HepG2 (cell line): ENCODE measurements at regions not wholly inside any gene's neighbourhood (a gene's known extent, or its start where the extent isn't known, plus 50 kb on each side); places are given as distances from the start of the nearest gene placed in this dataset.

Source experiments
- ASH2L ChIP-seq: fragments of 300-600, 200-600 bp; sonication (generic); IDR thresholded peaks from 2 replicates; pipeline ENCODE4 v1.7.0; 2017; ENCODE audit warnings: low read depth, mild to moderate bottlenecking, moderate library complexity, mixed read lengths, low read length; ENCODE audit not compliant: insufficient read length
- BCL6 ChIP-seq: IDR thresholded peaks from 2 replicates; pipeline ENCODE4 v1.6.1; 2016; ENCODE audit warnings: missing genetic modification reagents, missing compliant biosample characterization
- HOXA5 ChIP-seq: sonication (generic); formaldehyde crosslinking; IDR thresholded peaks from 2 replicates; pipeline ENCODE4 v1.4.0; 2020; ENCODE audit warnings: missing genetic modification reagents
- IRX3 ChIP-seq: sonication (generic); formaldehyde crosslinking; IDR thresholded peaks from 2 replicates; pipeline ENCODE4 v1.8.1; 2023; ENCODE audit warnings: mild to moderate bottlenecking, low read depth, missing genetic modification reagents, borderline replicate concordance
- JDP2 ChIP-seq: sonication (generic); formaldehyde crosslinking; IDR thresholded peaks from 2 replicates; pipeline ENCODE4 v1.8.1; 2022; ENCODE audit warnings: missing genetic modification reagents, borderline replicate concordance
- KMT2B ChIP-seq: IDR thresholded peaks from 2 replicates; pipeline ENCODE4 v1.6.1; 2016; ENCODE audit warnings: missing genetic modification reagents, missing compliant biosample characterization
- MIER3 ChIP-seq: IDR thresholded peaks from 2 replicates; pipeline ENCODE4 v1.6.1; 2016; ENCODE audit warnings: missing compliant biosample characterization, borderline replicate concordance
- MYC ChIP-seq: sonication (generic); formaldehyde crosslinking; IDR thresholded peaks from 2 replicates; pipeline ENCODE4 v1.9.0; 2021; ENCODE audit warnings: missing genetic modification reagents, borderline replicate concordance
- REXO4 ChIP-seq: sonication (generic); formaldehyde crosslinking; IDR thresholded peaks from 2 replicates; pipeline ENCODE4 v1.8.0; 2022; ENCODE audit warnings: missing genetic modification reagents, mild to moderate bottlenecking, borderline replicate concordance
- SRY ChIP-seq: sonication (generic); formaldehyde crosslinking; IDR thresholded peaks from 2 replicates; pipeline ENCODE4 v1.8.0; 2022; ENCODE audit warnings: mild to moderate bottlenecking, missing genetic modification reagents
- TBX2 ChIP-seq: sonication (generic); formaldehyde crosslinking; IDR thresholded peaks from 2 replicates; pipeline ENCODE4 v1.5.0; 2020; ENCODE audit warnings: missing genetic modification reagents, mild to moderate bottlenecking, borderline replicate concordance
- WIZ ChIP-seq: sonication (generic); formaldehyde crosslinking; IDR thresholded peaks from 2 replicates; pipeline ENCODE4 v1.5.1; 2020; ENCODE audit warnings: mild to moderate bottlenecking, missing genetic modification reagents
- ZFP36 ChIP-seq: fragments of 150-350 bp; IDR thresholded peaks from 2 replicates; pipeline ENCODE4 v1.6.1; 2018; ENCODE audit warnings: borderline replicate concordance, low read length, low read depth; ENCODE audit not compliant: partially characterized antibody
- ZNF20 ChIP-seq: sonication (generic); formaldehyde crosslinking; IDR thresholded peaks from 2 replicates; pipeline ENCODE4 v1.4.0; 2020; ENCODE audit warnings: mild to moderate bottlenecking, moderate library complexity, missing genetic modification reagents
- ZNF256 ChIP-seq: sonication (generic); formaldehyde crosslinking; conservative IDR thresholded peaks from 2 replicates; pipeline ENCODE4 v1.4.0; 2020; ENCODE audit warnings: missing genetic modification reagents
- ZNF605 ChIP-seq: sonication (generic); formaldehyde crosslinking; IDR thresholded peaks from 2 replicates; pipeline ENCODE4 v1.8.0; 2022; ENCODE audit warnings: mild to moderate bottlenecking, missing genetic modification reagents
- ZSCAN9 ChIP-seq: IDR thresholded peaks from 2 replicates; pipeline ENCODE4 v1.6.1; 2016; ENCODE audit warnings: borderline replicate concordance
- TF ChIP-seq, protein P1 (sequence below): sonication (generic); formaldehyde crosslinking; IDR thresholded peaks from 2 replicates; pipeline ENCODE4 v1.4.0; 2020; ENCODE audit warnings: missing genetic modification reagents, mild to moderate bottlenecking, borderline replicate concordance
- TF ChIP-seq, protein P2 (sequence below): sonication (generic); formaldehyde crosslinking; IDR thresholded peaks from 2 replicates; pipeline ENCODE4 v1.9.0; 2021; ENCODE audit warnings: missing genetic modification reagents, borderline replicate concordance
- TF ChIP-seq, protein P3 (sequence below): sonication (generic); formaldehyde crosslinking; IDR thresholded peaks from 2 replicates; pipeline ENCODE4 v1.5.0; 2020; ENCODE audit warnings: mild to moderate bottlenecking, missing genetic modification reagents, moderate library complexity
- TF ChIP-seq, protein P4 (sequence below): sonication (generic); formaldehyde crosslinking; IDR thresholded peaks from 2 replicates; pipeline ENCODE4 v1.4.0; 2020; ENCODE audit warnings: mild to moderate bottlenecking, missing genetic modification reagents
- TF ChIP-seq, protein P5 (sequence below): sonication (generic); formaldehyde crosslinking; IDR thresholded peaks from 2 replicates; pipeline ENCODE4 v1.4.0; 2020; ENCODE audit warnings: missing genetic modification reagents

DNA sequence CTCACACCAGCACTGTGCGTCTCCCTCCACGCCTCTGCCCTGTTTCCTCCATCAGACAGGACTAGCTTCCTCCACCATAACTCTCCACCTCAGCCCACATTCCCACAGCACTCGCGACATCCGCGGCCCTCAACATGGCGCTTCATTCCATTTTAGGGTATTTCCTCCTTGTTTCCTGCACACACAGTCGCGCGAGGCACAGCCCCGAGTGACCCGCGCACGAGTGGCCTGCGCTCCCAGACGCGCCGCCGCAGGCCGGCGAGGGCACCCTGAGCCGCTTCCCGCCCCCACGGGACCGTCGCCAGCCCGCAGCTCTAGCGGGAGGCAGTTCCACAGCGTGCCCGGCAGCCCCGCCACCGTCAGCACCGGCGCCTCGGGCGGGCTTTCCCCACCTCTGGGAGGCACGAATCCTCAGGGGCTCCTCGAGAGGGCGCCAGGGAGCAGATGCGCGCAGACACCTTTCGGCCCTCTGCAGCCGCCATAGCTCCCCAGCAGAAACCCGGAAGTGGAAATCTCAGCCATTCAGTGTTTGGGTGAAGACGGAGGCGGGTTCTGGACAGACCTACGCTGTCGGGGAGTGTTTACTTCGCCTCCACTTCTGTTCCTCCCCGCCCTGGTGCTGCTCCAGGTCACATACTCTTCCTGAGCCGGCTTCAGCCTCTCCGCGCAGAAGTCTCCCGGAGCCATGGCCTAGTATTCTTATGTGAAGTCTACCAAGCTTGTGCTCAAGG lies 136.6 kb downstream of the FOXD4L6 start (continued):
- TF ChIP-seq MIER3 (CRISPR knock-in tag) (peak; percentile 95; the same call in 1 of the 2 replicates), WIZ (CRISPR knock-in tag) (peak; percentile 96), BCL6 (CRISPR knock-in tag) (peak; percentile 39), ZFP36 (peak; percentile 33), MYC (peak; percentile 65; the same call in 1 of the 2 replicates), TBX2 (CRISPR knock-in tag) (peak; percentile 91), JDP2 (CRISPR knock-in tag) (peak; percentile 47; the same call in 1 of the 2 replicates), ASH2L (peak; percentile 83), ZNF20 (CRISPR knock-in tag) (0 out of 2 replicates have a peak, but pooled peaks have one; percentile 74), HOXA5 (CRISPR knock-in tag) (peak; percentile 87; the same call in 1 of the 2 replicates), SRY (CRISPR knock-in tag) (peak; percentile 87), KMT2B (peak; percentile 98), IRX3 (CRISPR knock-in tag) (peak; percentile 95; the same call in 1 of the 2 replicates), ZNF605 (CRISPR knock-in tag) (peak; percentile 19; the same call in 1 of the 2 replicates), ZNF256 (CRISPR knock-in tag) (peak; percentile 92), REXO4 (CRISPR knock-in tag) (peak; percentile 76; the same call in 1 of the 2 replicates), ZSCAN9 (peak; percentile 41)
- TF ChIP-seq, protein P1, sequence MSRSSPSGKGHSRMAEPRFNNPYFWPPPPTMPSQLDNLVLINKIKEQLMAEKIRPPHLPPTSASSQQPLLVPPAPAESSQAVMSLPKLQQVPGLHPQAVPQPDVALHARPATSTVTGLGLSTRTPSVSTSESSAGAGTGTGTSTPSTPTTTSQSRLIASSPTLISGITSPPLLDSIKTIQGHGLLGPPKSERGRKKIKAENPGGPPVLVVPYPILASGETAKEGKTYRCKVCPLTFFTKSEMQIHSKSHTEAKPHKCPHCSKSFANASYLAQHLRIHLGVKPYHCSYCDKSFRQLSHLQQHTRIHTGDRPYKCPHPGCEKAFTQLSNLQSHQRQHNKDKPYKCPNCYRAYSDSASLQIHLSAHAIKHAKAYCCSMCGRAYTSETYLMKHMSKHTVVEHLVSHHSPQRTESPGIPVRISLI (CRISPR knock-in tag): peak; percentile 69; the same call in 1 of the 2 replicates
- TF ChIP-seq, protein P2, sequence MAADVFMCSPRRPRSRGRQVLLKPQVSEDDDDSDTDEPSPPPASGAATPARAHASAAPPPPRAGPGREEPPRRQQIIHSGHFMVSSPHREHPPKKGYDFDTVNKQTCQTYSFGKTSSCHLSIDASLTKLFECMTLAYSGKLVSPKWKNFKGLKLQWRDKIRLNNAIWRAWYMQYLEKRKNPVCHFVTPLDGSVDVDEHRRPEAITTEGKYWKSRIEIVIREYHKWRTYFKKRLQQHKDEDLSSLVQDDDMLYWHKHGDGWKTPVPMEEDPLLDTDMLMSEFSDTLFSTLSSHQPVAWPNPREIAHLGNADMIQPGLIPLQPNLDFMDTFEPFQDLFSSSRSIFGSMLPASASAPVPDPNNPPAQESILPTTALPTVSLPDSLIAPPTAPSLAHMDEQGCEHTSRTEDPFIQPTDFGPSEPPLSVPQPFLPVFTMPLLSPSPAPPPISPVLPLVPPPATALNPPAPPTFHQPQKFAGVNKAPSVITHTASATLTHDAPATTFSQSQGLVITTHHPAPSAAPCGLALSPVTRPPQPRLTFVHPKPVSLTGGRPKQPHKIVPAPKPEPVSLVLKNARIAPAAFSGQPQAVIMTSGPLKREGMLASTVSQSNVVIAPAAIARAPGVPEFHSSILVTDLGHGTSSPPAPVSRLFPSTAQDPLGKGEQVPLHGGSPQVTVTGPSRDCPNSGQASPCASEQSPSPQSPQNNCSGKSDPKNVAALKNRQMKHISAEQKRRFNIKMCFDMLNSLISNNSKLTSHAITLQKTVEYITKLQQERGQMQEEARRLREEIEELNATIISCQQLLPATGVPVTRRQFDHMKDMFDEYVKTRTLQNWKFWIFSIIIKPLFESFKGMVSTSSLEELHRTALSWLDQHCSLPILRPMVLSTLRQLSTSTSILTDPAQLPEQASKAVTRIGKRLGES: peak; percentile 71
- TF ChIP-seq, protein P3, sequence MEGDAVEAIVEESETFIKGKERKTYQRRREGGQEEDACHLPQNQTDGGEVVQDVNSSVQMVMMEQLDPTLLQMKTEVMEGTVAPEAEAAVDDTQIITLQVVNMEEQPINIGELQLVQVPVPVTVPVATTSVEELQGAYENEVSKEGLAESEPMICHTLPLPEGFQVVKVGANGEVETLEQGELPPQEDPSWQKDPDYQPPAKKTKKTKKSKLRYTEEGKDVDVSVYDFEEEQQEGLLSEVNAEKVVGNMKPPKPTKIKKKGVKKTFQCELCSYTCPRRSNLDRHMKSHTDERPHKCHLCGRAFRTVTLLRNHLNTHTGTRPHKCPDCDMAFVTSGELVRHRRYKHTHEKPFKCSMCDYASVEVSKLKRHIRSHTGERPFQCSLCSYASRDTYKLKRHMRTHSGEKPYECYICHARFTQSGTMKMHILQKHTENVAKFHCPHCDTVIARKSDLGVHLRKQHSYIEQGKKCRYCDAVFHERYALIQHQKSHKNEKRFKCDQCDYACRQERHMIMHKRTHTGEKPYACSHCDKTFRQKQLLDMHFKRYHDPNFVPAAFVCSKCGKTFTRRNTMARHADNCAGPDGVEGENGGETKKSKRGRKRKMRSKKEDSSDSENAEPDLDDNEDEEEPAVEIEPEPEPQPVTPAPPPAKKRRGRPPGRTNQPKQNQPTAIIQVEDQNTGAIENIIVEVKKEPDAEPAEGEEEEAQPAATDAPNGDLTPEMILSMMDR (CRISPR knock-in tag): peak; percentile 95
- TF ChIP-seq, protein P4, sequence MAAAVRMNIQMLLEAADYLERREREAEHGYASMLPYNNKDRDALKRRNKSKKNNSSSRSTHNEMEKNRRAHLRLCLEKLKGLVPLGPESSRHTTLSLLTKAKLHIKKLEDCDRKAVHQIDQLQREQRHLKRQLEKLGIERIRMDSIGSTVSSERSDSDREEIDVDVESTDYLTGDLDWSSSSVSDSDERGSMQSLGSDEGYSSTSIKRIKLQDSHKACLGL (CRISPR knock-in tag): peak; percentile 50; the same call in 1 of the 2 replicates
- TF ChIP-seq, protein P5, sequence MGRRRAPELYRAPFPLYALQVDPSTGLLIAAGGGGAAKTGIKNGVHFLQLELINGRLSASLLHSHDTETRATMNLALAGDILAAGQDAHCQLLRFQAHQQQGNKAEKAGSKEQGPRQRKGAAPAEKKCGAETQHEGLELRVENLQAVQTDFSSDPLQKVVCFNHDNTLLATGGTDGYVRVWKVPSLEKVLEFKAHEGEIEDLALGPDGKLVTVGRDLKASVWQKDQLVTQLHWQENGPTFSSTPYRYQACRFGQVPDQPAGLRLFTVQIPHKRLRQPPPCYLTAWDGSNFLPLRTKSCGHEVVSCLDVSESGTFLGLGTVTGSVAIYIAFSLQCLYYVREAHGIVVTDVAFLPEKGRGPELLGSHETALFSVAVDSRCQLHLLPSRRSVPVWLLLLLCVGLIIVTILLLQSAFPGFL: peak; percentile 52; the same call in 1 of the 2 replicates
